ENCODE measurements at regions not wholly inside any gene's neighbourhood (a gene's known extent, or its start where the extent isn't known, plus 50 kb on each side); places are given as distances from the start of the nearest gene placed in this dataset.
A peak's percentile ranks its signal among the peaks of the same experiment; 100 is the strongest.

- no peak for DNase-seq
Observed at GRCh38 chr1:185645162-185645640, 89.0 kb upstream of the HMCN1 start.

- DNase-seq = no peak
Observed at GRCh38 chr1:185644531-185644930, 89.7 kb upstream of the HMCN1 start.

GRCh38 chr1:185636848-185637247 lies 97.3 kb upstream of the HMCN1 start:
- peak; percentile 94 for DNase-seq

- DNase-seq = no peak
Observed at GRCh38 chr1:185634704-185635103, 99.5 kb upstream of the HMCN1 start.

- DNase-seq = no peak
Observed at GRCh38 chr1:185632659-185633423, 101.3 kb upstream of the HMCN1 start.

- DNase-seq = no peak
Observed at GRCh38 chr1:185631843-185632242, 102.3 kb upstream of the HMCN1 start.

GRCh38 chr1:185627761-185628501 lies 106.3 kb upstream of the HMCN1 start:
- DNase-seq = no peak

- DNase-seq = no peak
Observed at GRCh38 chr1:185627171-185627570, 107.0 kb upstream of the HMCN1 start.

GRCh38 chr1:185626344-185626743 lies 107.8 kb upstream of the HMCN1 start:
- DNase-seq = no peak

- no peak for DNase-seq
Observed at GRCh38 chr1:185610954-185611353, 123.2 kb upstream of the HMCN1 start.

GRCh38 chr1:185608177-185608576 lies 126.0 kb upstream of the HMCN1 start:
- DNase-seq = no peak

GRCh38 chr1:185603158-185603557 lies 131.0 kb upstream of the HMCN1 start:
- no peak for DNase-seq

GRCh38 chr1:185601189-185601588 lies 133.0 kb upstream of the HMCN1 start:
- no peak for DNase-seq

- DNase-seq = no peak
Observed at GRCh38 chr1:185600641-185601040, 133.6 kb upstream of the HMCN1 start.

GRCh38 chr1:185598332-185598731 lies 135.9 kb upstream of the HMCN1 start:
- DNase-seq = no peak

- DNase-seq = peak; percentile 46
Observed at GRCh38 chr1:185595835-185596667, 138.1 kb upstream of the HMCN1 start.

- no peak for DNase-seq
Observed at GRCh38 chr1:185594786-185595410, 139.3 kb upstream of the HMCN1 start.

- no peak for DNase-seq
Observed at GRCh38 chr1:185593271-185593670, 140.9 kb upstream of the HMCN1 start.

- DNase-seq = no peak
Observed at GRCh38 chr1:185585770-185586169, 148.4 kb upstream of the HMCN1 start.

GRCh38 chr1:185581961-185582725 lies 152.0 kb upstream of the HMCN1 start:
- DNase-seq = no peak

GRCh38 chr1:185581020-185581419 lies 153.2 kb upstream of the HMCN1 start:
- no peak for DNase-seq

GRCh38 chr1:185578293-185578692 lies 155.9 kb upstream of the HMCN1 start:
- DNase-seq = no peak
